C1 segment of cervical spinal cord (tissue), 14 donors: ENCODE measurements at regions not wholly inside any gene's neighbourhood (a gene's known extent, or its start where the extent isn't known, plus 50 kb on each side); places are given as distances from the start of the nearest gene placed in this dataset.
"Not testable (repeated sequence)": the region's sequence is repeated elsewhere in the genome, so short reads cannot be mapped to it uniquely, and the experiment has no call there.

ENCODE experiments used
- DNase-seq, 14 donors: peaks; one replicate each; lab custom pipeline; 2025; lab: John Stamatoyannopoulos, UW

DNA sequence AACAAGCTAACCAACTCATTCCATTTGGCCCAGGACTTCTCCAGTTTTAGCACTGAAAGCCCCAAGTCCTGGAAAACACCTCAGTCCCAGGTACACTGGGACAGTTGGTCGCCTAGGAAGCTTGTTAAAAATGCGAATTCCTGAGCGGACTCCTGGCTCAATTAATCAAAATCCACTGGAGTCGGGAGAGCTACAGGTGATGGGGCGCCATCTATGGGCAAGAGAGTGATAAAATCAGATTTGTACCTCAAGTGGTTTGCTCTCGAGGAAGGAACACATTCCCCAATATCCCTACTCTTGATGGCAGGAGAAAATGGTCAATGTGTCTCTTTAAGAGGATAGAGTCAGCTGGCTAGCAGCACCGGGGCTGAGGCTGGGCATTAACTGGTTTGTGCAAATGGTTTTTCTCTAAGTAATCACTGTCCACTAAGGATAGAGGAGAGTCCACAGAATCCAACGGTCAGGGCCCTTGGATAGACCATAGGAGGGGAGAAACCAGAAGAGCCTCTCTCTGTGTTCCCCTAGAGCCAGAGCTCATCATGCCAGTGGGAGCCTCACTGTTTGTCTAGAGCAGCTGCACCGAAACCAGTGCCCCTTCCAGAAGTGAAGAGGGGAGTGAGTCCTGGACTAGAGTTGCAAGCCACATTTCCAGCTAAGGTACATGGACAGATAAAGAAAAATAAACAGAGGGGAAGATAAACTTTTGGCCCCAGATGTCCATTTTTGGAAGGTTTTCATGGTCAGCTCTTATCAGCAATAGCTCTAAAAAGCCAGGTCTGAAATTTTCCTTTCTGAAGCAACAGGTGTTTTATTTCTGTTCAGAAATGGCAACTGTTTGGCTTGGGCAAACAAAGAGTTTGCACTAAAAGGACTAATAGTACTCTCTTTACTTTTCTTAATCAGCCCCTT is 148.5 kb downstream of the TENT5C start:
- peak in 6 of 14 donors; percentile 8 to 55 (median 18) for DNase-seq

DNA sequence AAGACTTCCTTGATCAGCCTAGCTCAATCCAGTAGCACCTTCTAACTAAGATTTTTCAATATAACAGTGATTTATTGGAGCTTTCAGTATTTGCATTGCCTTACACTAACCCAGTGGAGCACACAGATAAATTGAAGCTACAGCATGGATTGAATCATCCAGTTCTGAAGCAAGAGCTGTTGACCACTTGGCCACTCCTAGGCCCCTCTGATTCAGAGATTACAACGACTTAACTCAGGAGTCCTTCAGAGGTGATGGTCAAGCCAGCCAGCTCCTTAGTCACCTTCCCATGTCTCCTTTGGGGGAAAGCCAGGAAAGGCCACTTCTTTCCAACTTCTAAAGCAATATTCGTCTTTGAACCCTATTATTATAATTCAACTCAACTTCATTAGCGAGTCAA is 151.8 kb downstream of the TENT5C start:
- DNase-seq, result no peak

DNA sequence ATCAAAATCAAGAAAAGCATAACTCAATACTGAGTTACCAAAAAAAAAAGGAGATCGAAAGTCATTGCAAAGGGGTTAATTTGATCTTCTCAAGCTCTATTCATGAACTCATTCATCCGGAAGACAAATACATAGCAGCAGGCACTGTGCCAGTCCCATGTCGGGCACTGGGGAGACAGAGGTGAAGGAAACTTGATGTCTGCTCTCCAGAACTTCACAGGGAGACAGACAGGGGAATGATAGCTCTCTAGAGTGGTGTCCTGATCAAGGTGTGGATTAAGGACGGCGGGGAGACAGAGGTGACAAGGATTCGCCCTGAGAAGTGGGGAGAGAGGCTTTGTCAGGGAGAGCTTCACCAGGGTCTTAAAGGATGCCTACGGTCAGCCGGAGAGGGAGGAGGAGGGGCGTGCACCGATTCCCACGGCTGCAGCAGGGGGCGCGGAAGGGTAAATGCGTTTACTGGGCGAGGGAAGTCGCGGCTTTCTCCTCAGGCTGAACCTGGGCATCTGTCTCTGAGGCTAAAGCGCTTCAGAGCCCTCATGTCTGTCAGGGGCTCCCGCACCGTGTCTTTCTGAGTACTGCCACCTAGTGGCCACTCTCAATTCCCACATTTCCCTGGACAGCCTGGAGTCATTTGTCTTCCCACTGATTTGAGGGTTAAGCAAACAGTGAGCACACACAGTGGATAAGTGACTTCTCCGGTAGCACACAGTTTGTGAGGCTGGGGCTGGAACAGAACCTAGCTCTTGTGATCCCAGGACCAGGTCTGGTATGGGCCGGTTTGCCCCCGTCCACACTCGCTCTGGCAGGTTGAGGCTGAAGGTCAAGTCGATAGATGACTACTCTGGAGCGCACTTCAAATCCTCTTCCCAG is 152.8 kb downstream of the TENT5C start:
- peak in 12 of 14 donors; percentile 9 to 75 (median 32) for DNase-seq

DNA sequence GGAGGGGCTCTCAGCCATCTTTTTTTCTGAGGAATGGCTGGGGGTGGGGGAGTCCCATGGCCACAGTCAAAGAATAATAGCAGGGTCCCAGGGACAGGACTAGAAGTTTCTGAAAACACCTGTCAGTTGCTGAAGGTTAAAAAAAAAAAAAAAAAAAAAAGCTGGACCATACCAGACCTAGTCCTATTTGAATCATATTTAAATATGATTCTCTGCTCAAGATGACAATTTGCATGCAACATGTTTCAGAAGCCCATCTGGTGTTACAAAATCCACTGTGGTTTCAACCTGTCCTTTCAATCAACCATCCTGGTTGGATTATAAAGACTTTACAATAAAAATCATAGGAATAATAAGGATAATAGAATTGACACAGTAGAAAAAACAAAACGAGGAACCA is 153.7 kb downstream of the TENT5C start:
- DNase-seq, result no peak

DNA sequence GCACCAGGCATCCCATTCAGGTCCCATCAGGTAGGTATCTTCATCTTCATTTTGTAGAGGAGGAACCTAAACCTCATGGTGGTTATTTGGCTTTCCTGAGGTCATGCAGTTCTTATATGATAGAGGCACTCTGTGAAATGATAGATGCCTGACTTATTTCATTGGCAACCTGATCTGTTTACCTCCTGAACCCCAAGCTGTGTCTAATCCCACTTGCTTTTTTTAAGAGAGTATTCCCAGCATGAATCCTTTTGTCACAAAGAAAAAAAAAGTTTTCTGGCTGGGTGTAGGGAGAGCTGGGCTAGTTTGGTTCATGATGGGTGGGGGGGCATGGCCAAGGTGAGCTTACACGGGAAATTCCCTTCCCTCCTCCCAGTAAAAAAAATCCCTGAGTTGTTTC is 154.2 kb downstream of the TENT5C start:
- no peak for DNase-seq

DNA sequence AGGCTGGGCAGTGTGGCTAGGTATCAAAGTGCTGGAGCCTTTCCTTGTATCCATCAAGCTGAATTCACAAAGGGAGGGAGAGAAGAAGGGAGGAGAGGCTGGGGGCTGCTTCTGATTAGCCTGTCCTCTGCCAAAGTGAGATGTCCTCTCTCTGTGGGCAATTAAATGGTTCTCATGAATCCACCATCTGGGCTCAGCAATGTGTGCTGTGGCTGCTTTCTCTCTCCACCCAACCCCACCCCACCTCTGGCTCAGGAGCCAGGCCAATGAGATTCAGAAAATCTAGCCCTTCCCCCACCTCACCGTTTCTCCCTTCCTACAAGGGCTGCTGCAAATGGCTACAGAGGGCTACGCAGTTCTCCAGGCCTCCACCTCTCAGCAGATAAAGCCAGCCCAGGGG is 154.6 kb downstream of the TENT5C start:
- DNase-seq, result no peak

DNA sequence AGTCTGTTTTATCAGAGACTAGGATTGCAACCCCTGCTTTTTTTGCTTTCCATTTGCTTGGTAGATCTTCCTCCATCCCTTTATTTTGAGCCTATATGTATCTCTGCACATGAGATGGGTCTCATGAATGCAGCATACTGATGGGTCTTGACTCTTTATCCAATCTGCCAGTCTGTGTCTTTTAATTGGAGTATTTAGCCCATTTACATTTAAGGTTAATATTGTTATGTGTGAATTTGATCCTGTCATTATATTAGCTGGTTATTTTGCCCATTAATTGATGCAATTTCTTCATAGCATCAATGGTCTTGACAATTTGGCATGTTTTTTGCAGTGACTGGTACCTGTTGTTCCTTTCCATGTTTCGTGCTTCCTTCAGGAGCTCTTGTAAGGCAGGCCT is 161.7 kb downstream of the GDAP2 start:
- not testable (repeated sequence) for DNase-seq

DNA sequence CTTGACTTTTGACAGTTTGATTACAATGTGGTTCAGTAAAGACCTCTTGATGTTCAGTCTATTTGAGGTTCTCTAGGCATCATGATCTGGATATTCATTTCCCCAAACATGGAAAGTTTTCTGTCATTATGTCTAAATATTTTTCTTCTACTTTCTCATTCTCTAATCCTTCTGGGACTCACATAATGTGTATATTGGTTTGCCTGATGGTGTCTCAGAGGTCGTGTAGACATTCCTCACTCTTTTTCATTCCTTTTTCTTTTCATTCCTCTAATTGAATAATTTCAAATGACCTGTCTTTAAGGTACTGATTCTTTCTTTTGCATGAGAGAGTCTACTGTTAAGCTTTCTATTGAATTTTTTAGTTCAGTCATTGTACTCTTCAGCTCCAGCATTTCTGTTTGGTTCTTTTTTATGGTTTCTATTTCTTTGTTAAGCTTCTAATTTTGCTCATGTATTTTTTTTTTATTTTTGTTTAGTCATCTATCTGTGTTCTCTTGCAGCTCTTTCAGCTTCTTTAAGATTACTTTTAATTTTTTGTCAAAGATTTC is 158.4 kb downstream of the GDAP2 start:
- no peak for DNase-seq

DNA sequence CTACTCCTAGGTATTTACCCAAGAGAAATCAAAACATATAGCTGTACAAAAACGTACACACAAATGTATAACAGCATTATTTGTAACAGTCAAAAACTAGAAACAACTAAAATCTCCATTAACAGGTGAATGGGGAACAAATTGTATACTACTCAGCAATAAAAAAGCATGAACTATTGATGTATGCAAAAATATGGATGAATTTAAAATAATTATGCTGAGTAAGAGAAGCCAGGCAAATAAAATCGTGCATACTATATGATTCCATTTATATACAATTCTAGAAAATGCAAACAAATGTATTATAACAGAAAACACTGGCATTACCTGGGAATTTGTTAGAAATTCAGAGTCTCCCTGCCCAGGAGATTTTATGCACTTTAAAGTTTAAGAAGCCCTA is 150.1 kb downstream of the GDAP2 start:
- no peak for DNase-seq

DNA sequence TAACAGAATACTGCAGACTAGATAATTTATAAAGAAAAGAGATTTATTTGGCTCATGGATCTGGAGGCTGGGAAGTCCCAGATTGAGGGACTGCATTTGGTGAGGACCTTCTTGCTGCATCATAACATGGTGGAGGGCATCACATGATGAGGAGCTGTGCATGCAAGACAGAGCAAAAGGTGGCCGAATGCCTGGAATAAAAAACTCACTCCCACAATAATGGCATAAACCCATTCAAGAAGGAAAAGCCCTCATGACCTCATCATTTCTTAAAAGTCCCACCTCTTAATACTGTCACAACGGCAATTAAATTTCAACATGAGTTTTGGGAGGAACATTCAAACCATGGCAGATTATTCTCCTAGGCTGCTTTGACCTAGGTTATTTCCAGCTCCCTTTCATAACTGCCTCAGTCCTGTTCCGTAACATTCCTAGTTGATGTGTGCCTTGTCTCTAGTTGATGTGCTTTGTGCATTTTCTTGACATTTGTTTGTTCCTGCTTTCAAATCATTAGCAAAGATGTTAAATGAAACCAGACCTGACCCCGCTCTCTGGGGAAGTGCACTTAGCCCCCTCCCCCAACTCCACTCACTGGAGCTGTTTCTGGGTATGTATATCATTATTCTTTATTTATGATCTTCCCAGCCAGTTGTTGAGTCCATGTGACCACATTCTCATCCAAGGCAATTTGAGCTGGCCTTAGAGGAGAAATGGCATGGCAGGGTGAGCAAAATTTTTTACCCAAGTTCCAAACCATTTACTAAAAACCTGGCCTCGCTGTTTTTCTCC is 148.5 kb downstream of the GDAP2 start:
- DNase-seq, result no peak

DNA sequence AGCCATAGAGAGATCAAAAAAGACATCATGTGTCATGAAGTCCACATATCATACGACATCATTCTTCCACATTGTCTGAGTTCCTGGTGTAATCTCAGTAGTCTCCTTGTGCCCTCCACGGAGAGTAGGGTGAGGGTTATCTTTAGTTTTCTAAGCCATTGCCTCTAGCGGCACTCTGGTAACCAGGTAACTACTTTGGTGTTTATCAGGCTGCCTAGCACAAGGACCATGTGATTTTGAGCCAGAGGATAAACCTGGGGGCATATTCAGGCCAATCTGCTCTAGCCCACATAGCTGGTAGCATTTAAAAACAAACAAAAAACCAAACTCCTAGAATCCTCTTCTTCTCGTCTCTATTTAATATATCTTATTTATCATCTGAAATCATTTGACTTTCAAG is 147.4 kb downstream of the GDAP2 start:
- no peak for DNase-seq

DNA sequence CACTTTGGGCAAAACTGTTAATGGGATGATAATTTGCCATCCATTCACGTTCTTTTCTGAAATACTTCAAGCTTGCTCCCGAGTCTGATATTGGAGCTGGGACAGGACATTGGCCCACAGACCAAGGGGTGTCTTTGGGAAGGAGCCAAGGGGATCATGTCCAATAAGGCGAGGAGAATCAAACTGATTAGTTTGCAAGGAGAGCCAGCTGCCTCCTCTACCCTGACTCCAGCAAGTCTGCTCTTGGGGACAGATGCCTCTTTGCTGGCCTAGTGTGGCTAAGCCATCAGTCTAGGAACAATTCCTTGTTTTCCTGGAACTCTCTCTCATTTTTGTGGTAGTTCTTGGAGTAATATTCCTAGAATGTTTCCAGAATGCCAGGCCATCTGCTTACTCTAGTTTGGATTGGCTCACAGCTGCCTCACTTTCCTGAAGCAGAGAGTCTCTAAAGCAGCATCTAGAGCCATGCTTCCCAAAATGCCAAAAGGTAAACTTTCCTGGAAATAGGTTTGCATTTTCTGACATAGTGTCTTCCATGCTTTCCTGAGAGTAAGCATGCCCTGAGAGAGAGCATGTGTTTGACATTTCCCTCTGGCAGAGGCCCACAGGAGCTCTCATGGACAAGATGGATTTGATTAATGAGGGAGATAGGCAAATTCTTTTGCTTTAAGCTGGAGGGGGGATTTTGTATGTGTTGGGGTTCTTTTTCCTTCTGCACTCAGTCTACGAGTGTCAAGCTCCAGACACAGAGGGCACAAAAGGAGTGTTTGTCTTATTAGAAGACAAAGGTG is 145.6 kb downstream of the GDAP2 start:
- DNase-seq, result peak in 1 of 14 donors; percentile 25

DNA sequence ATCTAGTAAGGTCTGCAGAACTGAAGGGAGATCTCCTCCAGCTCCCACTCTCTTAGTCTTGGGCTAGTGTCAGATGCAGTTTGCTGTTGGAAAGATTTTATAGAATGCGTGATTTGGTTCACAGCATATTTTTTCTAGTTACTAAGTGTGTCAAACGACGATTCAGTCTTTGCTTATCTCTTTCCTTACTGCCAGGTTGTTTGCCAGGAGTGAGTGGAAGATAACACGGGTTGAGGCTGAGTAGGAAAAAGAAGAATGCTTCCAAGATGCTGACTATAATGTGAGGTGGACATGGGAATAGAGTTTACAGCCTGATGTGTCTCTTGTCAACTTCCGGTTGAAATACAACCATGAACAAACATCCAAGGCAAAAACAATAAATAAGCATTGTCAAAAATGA is 141.4 kb downstream of the GDAP2 start:
- DNase-seq, result no peak

DNA sequence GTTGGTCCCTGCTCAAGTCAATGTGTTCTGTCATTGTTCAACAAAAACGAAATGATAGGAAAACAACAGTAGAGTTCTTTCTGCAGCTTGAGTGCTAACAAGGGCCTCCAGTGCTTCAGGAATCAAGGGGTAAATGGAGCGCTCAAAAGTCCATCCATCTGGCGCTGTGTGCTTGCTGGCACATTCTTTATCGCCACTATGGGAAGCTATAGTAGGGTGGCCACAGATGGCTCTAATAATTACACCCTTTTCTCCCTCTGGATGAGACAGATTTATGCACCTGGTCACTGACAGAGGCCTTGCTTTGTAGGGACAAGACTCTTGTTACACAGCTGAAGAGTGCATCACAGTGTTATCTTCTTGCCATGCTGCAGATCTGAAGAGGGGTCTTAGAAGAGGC is 136.0 kb downstream of the GDAP2 start:
- DNase-seq, result peak in 1 of 14 donors; percentile 86

DNA sequence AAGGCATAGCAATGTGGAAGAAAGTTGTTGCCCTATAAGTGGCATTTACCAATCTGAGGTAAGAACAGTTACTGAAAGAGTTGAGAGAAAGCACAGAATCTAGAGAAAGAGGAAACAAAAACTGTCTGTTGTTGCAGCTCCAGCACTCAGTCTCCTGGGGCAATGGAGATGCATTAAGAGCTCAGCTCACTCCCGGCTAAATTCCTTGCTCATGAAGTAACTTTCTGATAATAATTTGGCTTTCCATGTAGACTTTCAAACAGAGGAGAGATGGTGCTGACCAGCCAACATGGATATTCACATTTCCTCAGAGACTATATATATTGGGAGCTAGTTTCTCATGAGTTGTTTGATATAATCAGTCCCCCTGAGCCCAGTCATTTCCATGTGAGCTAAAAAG is 135.3 kb downstream of the GDAP2 start:
- no peak for DNase-seq

DNA sequence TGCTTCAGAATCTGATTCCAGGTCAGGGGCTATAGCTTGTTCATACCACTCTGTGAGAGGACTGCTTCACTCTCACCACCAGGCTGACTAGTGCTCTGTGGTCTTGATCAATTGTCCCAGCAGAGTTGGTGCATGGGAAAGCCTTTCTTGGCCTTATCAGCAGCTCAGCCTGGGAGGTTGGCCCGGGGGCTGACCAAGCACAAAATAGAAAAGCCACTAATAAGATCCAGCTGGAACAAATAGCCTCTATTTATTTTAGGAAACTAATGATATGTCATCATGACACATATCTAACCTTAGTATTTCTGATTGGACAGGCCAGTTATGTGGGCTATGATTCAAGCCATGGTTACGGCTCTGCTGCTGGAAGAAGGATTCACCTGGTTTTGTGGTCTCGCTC is 134.2 kb downstream of the GDAP2 start:
- no peak for DNase-seq

DNA sequence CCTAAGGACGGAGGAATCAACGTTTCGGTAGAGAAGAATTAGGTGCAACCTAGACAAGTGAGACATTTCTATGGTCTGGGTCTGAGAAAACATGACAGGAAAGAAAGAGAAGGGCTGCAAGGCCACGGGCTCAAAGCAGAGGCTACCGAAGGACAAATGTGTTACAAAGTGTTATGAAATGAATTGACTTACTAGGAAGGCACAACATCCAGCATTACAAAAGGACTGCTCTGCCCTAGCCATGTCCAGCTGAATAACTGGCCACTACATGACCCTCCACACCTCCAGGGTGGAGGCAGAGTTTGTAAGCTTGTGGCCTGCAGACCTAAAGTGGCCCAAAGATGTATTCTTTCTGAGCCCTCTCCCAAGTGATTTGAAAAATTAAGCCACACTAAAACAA is 133.6 kb downstream of the GDAP2 start:
- DNase-seq, result no peak

DNA sequence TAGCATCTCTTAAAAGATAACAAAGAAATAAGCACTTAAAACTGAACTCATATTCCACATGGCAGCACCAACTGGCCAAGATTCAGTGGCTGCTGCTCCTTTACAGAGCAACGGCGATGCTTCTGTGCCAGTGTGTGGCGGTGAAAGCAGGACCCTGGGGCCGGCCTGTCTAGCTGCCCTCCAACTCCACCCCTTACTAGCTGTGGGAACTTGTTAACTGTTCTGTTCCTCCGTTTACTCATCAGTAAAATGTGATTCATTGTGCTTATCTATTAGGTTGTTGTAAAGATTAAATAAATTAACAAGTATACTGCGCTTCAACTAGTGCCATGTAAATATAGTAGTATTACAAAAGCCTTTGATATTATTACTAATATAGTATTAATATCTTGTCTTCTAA is 133.2 kb downstream of the GDAP2 start:
- no peak for DNase-seq

DNA sequence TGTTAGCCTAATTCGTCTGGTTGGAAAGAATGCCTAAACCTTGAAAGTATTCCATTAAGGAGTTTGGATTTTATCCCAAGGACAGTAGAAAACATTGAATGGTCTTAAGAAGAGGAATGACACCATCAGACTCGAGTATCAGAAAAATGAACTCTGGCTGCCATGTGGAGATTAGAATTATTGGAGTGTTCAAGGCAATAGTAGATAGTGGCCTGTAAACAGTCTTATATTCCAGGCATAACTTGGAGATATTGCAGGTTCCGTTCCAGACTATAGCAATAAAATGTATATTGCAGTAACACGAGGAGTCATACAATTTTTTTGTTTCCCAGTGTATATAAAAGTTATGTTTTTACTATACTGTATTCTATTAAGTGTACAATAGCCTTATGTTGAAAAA is 130.9 kb downstream of the GDAP2 start:
- no peak for DNase-seq

DNA sequence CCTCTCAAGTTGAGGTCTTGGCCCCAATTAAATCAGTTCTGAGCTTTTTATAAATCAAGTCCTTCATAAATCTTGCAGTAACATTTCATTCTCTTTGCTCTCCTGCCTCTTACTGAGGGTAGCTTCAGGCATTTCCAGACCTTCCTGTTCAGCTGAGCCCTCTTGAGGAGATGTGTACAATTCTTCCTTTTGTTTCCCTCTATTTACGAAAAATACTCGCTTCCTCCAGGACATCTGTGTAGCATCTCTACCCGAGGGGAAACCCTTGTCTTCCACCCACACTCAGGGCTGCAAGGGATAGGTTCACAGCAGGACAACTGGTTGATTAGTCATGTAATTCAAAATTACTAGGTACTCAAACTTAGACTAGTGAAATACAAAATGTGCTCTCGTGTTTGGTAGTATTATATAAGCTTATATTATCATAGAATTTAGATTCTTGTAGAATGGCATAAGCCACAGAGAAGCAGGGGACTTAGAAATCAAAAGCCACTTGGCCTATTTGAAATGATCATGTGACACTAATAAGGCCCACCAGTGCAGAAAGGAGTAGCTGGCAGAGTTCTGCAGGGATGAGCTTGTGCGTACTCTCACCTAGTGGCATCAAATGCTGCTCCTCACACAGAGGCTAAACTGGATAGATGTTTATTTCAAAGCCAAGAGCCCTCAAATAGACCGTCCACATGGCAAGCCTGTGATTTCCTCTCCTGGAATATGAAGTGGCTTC is 126.7 kb downstream of the GDAP2 start:
- DNase-seq, result no peak
